B cell (primary cell): ENCODE measurements at regions not wholly inside any gene's neighbourhood (a gene's known extent, or its start where the extent isn't known, plus 50 kb on each side); places are given as distances from the start of the nearest gene placed in this dataset.

Experiments used
- ATAC-seq: fragments of 200-7000 bp; cut with Tn5 transposase; one replicate; pipeline ENCODE4 v1.10.0; 2021; ENCODE audit warnings: low read depth, mild to moderate bottlenecking, moderate number of reproducible peaks, moderate library complexity
- CTCF ChIA-PET: fragments of 350-600 bp; sonication (Branson Sonifier 250); formaldehyde crosslinking; loops from one replicate; lab custom pipeline; 2021; ENCODE audit warnings: antibody characterized with exemption, inconsistent platforms; lab: Charles Lee
- POLR2A ChIA-PET: fragments of 350-600 bp; sonication (Branson Sonifier 250); formaldehyde crosslinking; loops from one replicate; lab custom pipeline; 2021; ENCODE audit warnings: antibody characterized with exemption; lab: Charles Lee
- DNase-seq: peaks from one replicate; pipeline ENCODE4 v3.0.0; 2013
- H2AFZ ChIP-seq: 2 replicates; pipeline ENCODE4 v1.6.1; 2012; ENCODE audit warnings: mild to moderate bottlenecking, low read depth, low read length; ENCODE audit not compliant: insufficient read depth, poor library complexity, severe bottlenecking
- H3K27ac ChIP-seq, 2 donors: 1 replicate in 1 of 2; 2 replicates in 1 of 2; pipeline ENCODE4 v1.5.1; 2012 to 2013; ENCODE audit warnings: low read length in 2 of 2, mild to moderate bottlenecking in 2 of 2, moderate library complexity in 1 of 2
- H3K27me3 ChIP-seq, 4 experiments: fragments of 200-600 bp in 1 of 4; sonication (generic) in 1 of 4; replicated peaks in 1 of 4; 1 replicate in 2 of 4; 2 replicates in 2 of 4; pipeline versions ENCODE4 v1.6.1 to v1.7.0; 2013 to 2016; ENCODE audit warnings: low read length in 3 of 4, mild to moderate bottlenecking in 2 of 4, mixed read lengths in 1 of 4, moderate library complexity in 1 of 4; ENCODE audit not compliant: insufficient read depth in 4 of 4, control insufficient read depth in 3 of 4; ENCODE audit errors: control extremely low read depth in 1 of 4
- H3K36me3 ChIP-seq, 2 experiments: replicated peaks in 1 of 2; 1 replicate in 1 of 2; 2 replicates in 1 of 2; pipeline versions ENCODE4 v1.6.1 to v1.7.1; 2013; ENCODE audit warnings: low read length in 1 of 2; ENCODE audit not compliant: insufficient read depth in 2 of 2, control insufficient read depth in 1 of 2; ENCODE audit errors: control extremely low read depth in 1 of 2, extremely low read depth in 1 of 2
- H3K4me1 ChIP-seq, 2 donors: fragments of 200-600 bp in 1 of 2; sonication (generic) in 1 of 2; 1 replicate in 1 of 2; 2 replicates in 1 of 2; pipeline versions ENCODE4 v1.5.1 to v1.6.1; 2013 to 2017; ENCODE audit warnings: low read length in 2 of 2; ENCODE audit not compliant: control insufficient read depth in 2 of 2, insufficient read depth in 2 of 2
- H3K4me2 ChIP-seq: replicated peaks from 2 replicates; pipeline ENCODE3; 2012; ENCODE audit warnings: mild to moderate bottlenecking, low read depth, low read length; ENCODE audit not compliant: poor library complexity, severe bottlenecking
- H3K4me3 ChIP-seq, 5 experiments: fragments of 200-600 bp in 1 of 5; sonication (generic) in 1 of 5; 1 replicate in 3 of 5; 2 replicates in 2 of 5; pipeline versions ENCODE4 v1.5.1 to v1.7.0; 2011 to 2016; ENCODE audit warnings: low read length in 4 of 5, mild to moderate bottlenecking in 4 of 5, low read depth in 2 of 5, control low read depth in 1 of 5, moderate library complexity in 1 of 5; ENCODE audit not compliant: insufficient read depth in 1 of 5; ENCODE audit errors: control extremely low read depth in 1 of 5, extremely low read depth in 1 of 5
- H3K79me2 ChIP-seq: fragments of 200-600 bp; sonication (generic); one replicate; pipeline ENCODE4 v1.6.0; 2016; ENCODE audit warnings: low read length; ENCODE audit not compliant: control insufficient read depth, insufficient read depth
- H3K9ac ChIP-seq: fragments of 200-600 bp; sonication (generic); 2 replicates; pipeline ENCODE4 v1.6.1; 2017; ENCODE audit warnings: mild to moderate bottlenecking, low read length, moderate library complexity
- H3K9me3 ChIP-seq, 3 donors: one replicate each; pipeline versions ENCODE4 v1.6.1 to v1.7.1; 2013; ENCODE audit warnings: low read length in 2 of 3; ENCODE audit not compliant: control insufficient read depth in 2 of 3, insufficient read depth in 1 of 3; ENCODE audit errors: control extremely low read depth in 1 of 3
- H4K20me1 ChIP-seq: 2 replicates; pipeline ENCODE4 v1.6.0; 2012; ENCODE audit warnings: mild to moderate bottlenecking, low read length; ENCODE audit not compliant: insufficient read depth, control insufficient read depth, poor library complexity, severe bottlenecking
- H3K27ac Mint-ChIP-seq: one replicate; pipeline ENCODE4 v1.8.0; 2021; ENCODE audit warnings: mixed read lengths
- H3K27me3 Mint-ChIP-seq: one replicate; pipeline ENCODE4 v1.8.0; 2021; ENCODE audit warnings: mixed read lengths
- H3K4me1 Mint-ChIP-seq: one replicate; pipeline ENCODE4 v1.8.0; 2021; ENCODE audit warnings: mixed read lengths
- H3K4me3 Mint-ChIP-seq: one replicate; pipeline ENCODE4 v1.8.0; 2021; ENCODE audit warnings: mixed read lengths
- H3K9me3 Mint-ChIP-seq: one replicate; pipeline ENCODE4 v1.8.0; 2022; ENCODE audit warnings: mixed read lengths; ENCODE audit not compliant: insufficient read depth
- CTCF ChIP-seq: fragments of 200-600 bp; IDR thresholded peaks from one replicate; pipeline ENCODE4 v1.8.0; 2022; ENCODE audit warnings: antibody characterized with exemption, mild to moderate bottlenecking
- EZH2 ChIP-seq: IDR thresholded peaks from 2 replicates; pipeline ENCODE4 v1.6.1; 2012; ENCODE audit warnings: borderline replicate concordance, low read depth, mild to moderate bottlenecking, moderate library complexity, low read length; ENCODE audit not compliant: insufficient read depth, poor library complexity, severe bottlenecking
- WGBS: methylation state at CpG from one replicate; pipeline ENCODE4 v1.1.5; 2013; ENCODE audit warnings: missing lambda C conversion rate; ENCODE audit not compliant: insufficient coverage; 5-methylcytosine and 5-hydroxymethylcytosine counted together
- intact Hi-C: fragments of 100-400 bp; cut with micrococcal nuclease; formaldehyde crosslinking; loops from one replicate; pipeline ENCODE4 v1.10.0; 2022

GRCh38 chr2:183829931-183830330 lies 705.7 kb downstream of the NUP35 start:
- no peaks in the 10 kb centered on the region for H3K27me3 ChIP-seq
- H3K36me3 ChIP-seq = no peaks in the 10 kb centered on the region
- CTCF ChIA-PET = no interaction called here
- H3K79me2 ChIP-seq = no peaks in the 10 kb centered on the region
- DNase-seq (no peak), ATAC-seq (no peak)
- no peak for TF ChIP-seq CTCF
- TF ChIP-seq EZH2 = no peak
- H3K4me3 ChIP-seq = no peak overlapping the region
- WGBS = no CpG with 5 or more reads among the region's 2 CpGs
- peaks cover 10% of the 10 kb centered on the region for H3K9me3 Mint-ChIP-seq
- H2AFZ ChIP-seq = no peak overlapping the region
- no peaks in the 10 kb centered on the region for H3K4me1 ChIP-seq
- intact Hi-C loops = no loop called here
- POLR2A ChIA-PET = no interaction called here
- H3K4me1 Mint-ChIP-seq = no peaks in the 10 kb centered on the region
- H3K4me2 ChIP-seq = no peak overlapping the region
- H3K9me3 ChIP-seq = peaks cover 1 to 3% (median 3%) of the 10 kb centered on the region in 3 donors
- H3K27ac Mint-ChIP-seq = no peak overlapping the region
- no peak overlapping the region for H3K9ac ChIP-seq
- H3K27ac ChIP-seq = no peak overlapping the region
- no peaks in the 10 kb centered on the region for H3K27me3 Mint-ChIP-seq
- H3K4me3 Mint-ChIP-seq = no peak overlapping the region
- H4K20me1 ChIP-seq = no peaks in the 10 kb centered on the region

GRCh38 chr2:183837157-183837556 lies 712.9 kb downstream of the NUP35 start:
- Mint-ChIP-seq H3K27ac (no peak overlapping the region), H3K4me3 (no peak overlapping the region), H3K27me3 (no peaks in the 10 kb centered on the region), H3K9me3 (no peaks in the 10 kb centered on the region), H3K4me1 (no peaks in the 10 kb centered on the region)
- Histone ChIP-seq H3K79me2 (no peaks in the 10 kb centered on the region), H3K9me3 (peaks cover 0 to 15% (median 4%) of the 10 kb centered on the region in 3 donors), H3K27ac (no peak overlapping the region), H4K20me1 (no peaks in the 10 kb centered on the region), H3K4me3 (no peak overlapping the region), H3K36me3 (no peaks in the 10 kb centered on the region), H3K9ac (no peak overlapping the region), H2AFZ (no peak overlapping the region), H3K4me2 (no peak overlapping the region), H3K4me1 (no peaks in the 10 kb centered on the region), H3K27me3 (no peaks in the 10 kb centered on the region)
- ChIA-PET CTCF (no interaction called here), POLR2A (no interaction called here)
- intact Hi-C loops = no loop called here
- WGBS = 71% methylated on average over 2 of the region's 2 CpGs
- ATAC-seq (no peak), DNase-seq (no peak)
- TF ChIP-seq CTCF (no peak), EZH2 (no peak)
